ENCODE measurements at regions not wholly inside any gene's neighbourhood (a gene's known extent, or its start where the extent isn't known, plus 50 kb on each side); places are given as distances from the start of the nearest gene placed in this dataset.

DNA sequence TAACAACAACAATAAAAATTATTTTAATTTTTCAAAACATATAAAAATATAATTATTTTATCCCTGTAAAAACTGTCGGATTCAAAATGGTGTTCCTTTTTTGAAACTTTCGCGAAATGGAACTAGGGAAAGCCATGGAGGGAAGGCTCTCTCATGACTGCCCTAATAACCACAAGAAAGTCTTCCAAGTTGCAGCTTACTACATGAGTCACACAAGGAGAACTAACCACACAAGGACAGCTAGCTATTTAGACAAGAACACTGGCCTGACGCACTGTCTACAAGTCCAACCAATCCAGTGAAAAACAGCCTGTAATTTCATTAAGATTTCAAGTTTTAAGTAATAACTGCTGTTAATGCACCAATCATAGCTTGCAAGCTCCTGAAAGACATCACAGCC is 319.2 kb upstream of the PCDH9 start:
- Histone ChIP-seq H3K9ac (ENCODE audit: insufficient read depth, low read length) (no peak overlapping the region), H2AFZ (ENCODE audit: low read length) (no peak overlapping the region), H3K79me2 (ENCODE audit: control insufficient read depth, insufficient read depth, low read length) (no peaks in the 10 kb centered on the region), H3K4me1 (ENCODE audit: control insufficient read depth, extremely low read depth, insufficient read depth, low read length) (no peaks in the 10 kb centered on the region), H3K27ac (ENCODE audit: insufficient read depth, low read length) (no peak overlapping the region), H3K4me2 (ENCODE audit: extremely low read depth, insufficient read depth, low read length) (no peak overlapping the region), H3K4me3 (replicated peaks in 1 of 4; ENCODE audit: control extremely low read depth in 1 of 4, insufficient read depth in 1 of 4, low read depth in 3 of 4, low read length in 4 of 4) (no peak overlapping the region), H3K27me3 (ENCODE audit: control insufficient read depth, insufficient read depth, low read length) (no peaks in the 10 kb centered on the region), H3K9me3 (ENCODE audit: control insufficient read depth, insufficient read depth, low read depth, low read length) (no peaks in the 10 kb centered on the region), H3K36me3 (ENCODE audit: control insufficient read depth, insufficient read depth, low read length) (no peaks in the 10 kb centered on the region), H4K20me1 (ENCODE audit: control insufficient read depth, extremely low read depth, insufficient read depth, low read length) (no peaks in the 10 kb centered on the region)
- DNase-seq (ENCODE audit: low read depth in 2 of 2) = peak; percentile 87 to 99
- TF ChIP-seq, protein P1, sequence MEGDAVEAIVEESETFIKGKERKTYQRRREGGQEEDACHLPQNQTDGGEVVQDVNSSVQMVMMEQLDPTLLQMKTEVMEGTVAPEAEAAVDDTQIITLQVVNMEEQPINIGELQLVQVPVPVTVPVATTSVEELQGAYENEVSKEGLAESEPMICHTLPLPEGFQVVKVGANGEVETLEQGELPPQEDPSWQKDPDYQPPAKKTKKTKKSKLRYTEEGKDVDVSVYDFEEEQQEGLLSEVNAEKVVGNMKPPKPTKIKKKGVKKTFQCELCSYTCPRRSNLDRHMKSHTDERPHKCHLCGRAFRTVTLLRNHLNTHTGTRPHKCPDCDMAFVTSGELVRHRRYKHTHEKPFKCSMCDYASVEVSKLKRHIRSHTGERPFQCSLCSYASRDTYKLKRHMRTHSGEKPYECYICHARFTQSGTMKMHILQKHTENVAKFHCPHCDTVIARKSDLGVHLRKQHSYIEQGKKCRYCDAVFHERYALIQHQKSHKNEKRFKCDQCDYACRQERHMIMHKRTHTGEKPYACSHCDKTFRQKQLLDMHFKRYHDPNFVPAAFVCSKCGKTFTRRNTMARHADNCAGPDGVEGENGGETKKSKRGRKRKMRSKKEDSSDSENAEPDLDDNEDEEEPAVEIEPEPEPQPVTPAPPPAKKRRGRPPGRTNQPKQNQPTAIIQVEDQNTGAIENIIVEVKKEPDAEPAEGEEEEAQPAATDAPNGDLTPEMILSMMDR (conservative IDR thresholded peaks at IDR 0.05 in 1 of 2, IDR thresholded peaks at IDR 0.05 in 1 of 2; ENCODE audit: low read depth in 1 of 2, low read length in 2 of 2) = no peak
- no peak for TF ChIP-seq EZH2 (IDR thresholded peaks at IDR 0.05; ENCODE audit: low read length, missing control alignments)

DNA sequence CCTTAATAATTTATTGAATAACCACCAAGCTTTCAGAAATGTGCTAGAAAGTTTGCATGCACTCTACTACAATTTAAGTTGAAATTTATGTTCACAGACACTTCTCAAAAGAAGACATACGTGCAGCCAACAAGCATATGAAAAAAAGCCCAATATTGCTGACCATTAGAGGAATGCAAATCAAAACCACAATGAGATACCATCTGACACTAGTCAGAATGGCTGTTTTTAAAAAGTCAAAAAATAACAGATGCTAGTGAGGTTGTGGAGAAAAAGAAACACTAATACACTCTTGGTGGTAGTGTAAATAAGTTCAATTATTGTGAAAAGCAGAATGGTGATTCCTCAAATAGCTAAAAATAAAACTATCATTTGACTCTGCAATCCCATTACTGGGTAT is 308.8 kb upstream of the PCDH9 start:
- peak; percentile 6 to 36 for DNase-seq (ENCODE audit: low read depth in 2 of 2)
- H3K4me1 ChIP-seq (ENCODE audit: control insufficient read depth, extremely low read depth, insufficient read depth, low read length) = no peaks in the 10 kb centered on the region
- H3K9ac ChIP-seq (ENCODE audit: insufficient read depth, low read length) = no peak overlapping the region
- H3K36me3 ChIP-seq (ENCODE audit: control insufficient read depth, insufficient read depth, low read length) = no peaks in the 10 kb centered on the region
- H3K27me3 ChIP-seq (ENCODE audit: control insufficient read depth, insufficient read depth, low read length) = no peaks in the 10 kb centered on the region
- no peaks in the 10 kb centered on the region for H4K20me1 ChIP-seq (ENCODE audit: control insufficient read depth, extremely low read depth, insufficient read depth, low read length)
- H3K27ac ChIP-seq (ENCODE audit: insufficient read depth, low read length) = no peak overlapping the region
- no peak overlapping the region for H3K4me2 ChIP-seq (ENCODE audit: extremely low read depth, insufficient read depth, low read length)
- no peak overlapping the region for H3K4me3 ChIP-seq (replicated peaks in 1 of 4; ENCODE audit: control extremely low read depth in 1 of 4, insufficient read depth in 1 of 4, low read depth in 3 of 4, low read length in 4 of 4)
- H2AFZ ChIP-seq (ENCODE audit: low read length) = no peak overlapping the region
- no peaks in the 10 kb centered on the region for H3K9me3 ChIP-seq (ENCODE audit: control insufficient read depth, insufficient read depth, low read depth, low read length)
- H3K79me2 ChIP-seq (ENCODE audit: control insufficient read depth, insufficient read depth, low read length) = no peaks in the 10 kb centered on the region
- TF ChIP-seq EZH2 (IDR thresholded peaks at IDR 0.05; ENCODE audit: low read length, missing control alignments) = no peak
- TF ChIP-seq, protein P1 (conservative IDR thresholded peaks at IDR 0.05 in 1 of 2, IDR thresholded peaks at IDR 0.05 in 1 of 2; ENCODE audit: low read depth in 1 of 2, low read length in 2 of 2) = no peak

DNA sequence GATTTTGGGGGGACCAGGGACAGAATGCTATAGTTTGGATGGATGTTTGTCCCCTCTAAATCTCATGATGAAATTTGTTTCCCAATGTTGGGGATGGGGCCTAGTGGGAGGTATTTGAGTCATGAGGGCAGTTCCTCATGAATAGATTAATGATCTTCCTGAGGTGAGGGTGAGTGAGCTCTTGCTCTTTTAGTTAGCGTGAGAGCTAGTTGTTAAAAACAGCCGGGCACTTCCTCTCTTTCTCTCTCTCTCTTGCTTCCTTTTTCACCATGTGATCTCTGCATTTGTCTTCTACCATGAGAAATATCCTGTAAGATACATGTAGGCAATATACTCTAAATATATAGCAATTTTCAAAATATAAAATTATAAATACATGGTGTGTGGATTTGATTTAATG is 290.8 kb upstream of the PCDH9 start:
- Histone ChIP-seq H3K79me2 (ENCODE audit: control insufficient read depth, insufficient read depth, low read length) (no peaks in the 10 kb centered on the region), H3K27me3 (ENCODE audit: control insufficient read depth, insufficient read depth, low read length) (no peaks in the 10 kb centered on the region), H2AFZ (ENCODE audit: low read length) (no peak overlapping the region), H4K20me1 (ENCODE audit: control insufficient read depth, extremely low read depth, insufficient read depth, low read length) (no peaks in the 10 kb centered on the region), H3K4me3 (replicated peaks in 1 of 4; ENCODE audit: control extremely low read depth in 1 of 4, insufficient read depth in 1 of 4, low read depth in 3 of 4, low read length in 4 of 4) (no peak overlapping the region), H3K9ac (ENCODE audit: insufficient read depth, low read length) (no peak overlapping the region), H3K9me3 (ENCODE audit: control insufficient read depth, insufficient read depth, low read depth, low read length) (no peaks in the 10 kb centered on the region), H3K4me1 (ENCODE audit: control insufficient read depth, extremely low read depth, insufficient read depth, low read length) (no peaks in the 10 kb centered on the region), H3K27ac (ENCODE audit: insufficient read depth, low read length) (no peak overlapping the region), H3K4me2 (ENCODE audit: extremely low read depth, insufficient read depth, low read length) (no peak overlapping the region), H3K36me3 (ENCODE audit: control insufficient read depth, insufficient read depth, low read length) (no peaks in the 10 kb centered on the region)
- TF ChIP-seq, protein P1 (conservative IDR thresholded peaks at IDR 0.05 in 1 of 2, IDR thresholded peaks at IDR 0.05 in 1 of 2; ENCODE audit: low read depth in 1 of 2, low read length in 2 of 2) = no peak
- TF ChIP-seq EZH2 (IDR thresholded peaks at IDR 0.05; ENCODE audit: low read length, missing control alignments) = no peak
- DNase-seq (ENCODE audit: low read depth in 2 of 2) = no peak

Measured in fibroblast of lung (primary cell).